K562 (cell line): ENCODE measurements at regions not wholly inside any gene's neighbourhood (a gene's known extent, or its start where the extent isn't known, plus 50 kb on each side); places are given as distances from the start of the nearest gene placed in this dataset.
"Not testable (repeated sequence)": the region's sequence is repeated elsewhere in the genome, so short reads cannot be mapped to it uniquely, and the experiment has no call there.

ENCODE experiments used
- ATAC-seq: fragments of 200-7000 bp; cut with Tn5 transposase; 3 replicates; pipeline ENCODE4 v1.9.1; 2020; ENCODE audit warnings: moderate library complexity
- BruUV-seq: library from RNA; stranded (reverse); fragments of 400-500 nt; replicated peaks from 2 replicates; lab custom pipeline; 2021; lab: Mats Ljungman, UMichigan
- CTCF ChIA-PET: fragments of 300-600 bp; formaldehyde crosslinking; extraction: SDS; loops from one replicate; lab custom pipeline; 2021; ENCODE audit warnings: low intra/inter-chr PET ratio; lab: Yijun Ruan, JAX
- POLR2A ChIA-PET: fragments of 300-600, 350-650 bp; sonication (Branson Sonifier 250); formaldehyde crosslinking; extraction: SDS; loops from one replicate; lab custom pipeline; 2021; ENCODE audit warnings: antibody characterized with exemption, inconsistent platforms; lab: Yijun Ruan, JAX
- DNase-seq, 4 experiments: peaks; one replicate each; pipeline versions ENCODE4 v3.0.0 to v3.0.0-alpha.2; 2011 to 2018; ENCODE audit warnings: low spot score in 3 of 4, mixed read lengths in 3 of 4; ENCODE audit errors: extremely low read depth in 1 of 4
- FAIRE-seq: peaks from 2 replicates; lab custom pipeline; 2011; peaks lifted over from hg19 to GRCh38; lab: Jason Lieb, UNC
- H2AFZ ChIP-seq: 2 replicates; pipeline ENCODE4 v1.6.0; 2011; ENCODE audit warnings: low read depth, low read length, control low read depth, inconsistent platforms
- H3K27ac ChIP-seq: fragments of 200-600 bp; 3 replicates; pipeline ENCODE4 v1.8.0; 2011; ENCODE audit warnings: low read depth, mild to moderate bottlenecking, control low read depth, inconsistent platforms, low read length, moderate library complexity, mixed read lengths; ENCODE audit errors: extremely low read depth
- H3K27me3 ChIP-seq, 2 experiments: fragments of 300-600 bp in 1 of 2; 2 replicates in 1 of 2; 3 replicates in 1 of 2; pipeline versions ENCODE4 v1.6.0 to v1.8.0; 2011; ENCODE audit warnings: inconsistent platforms in 2 of 2, low read length in 2 of 2, mild to moderate bottlenecking in 1 of 2, mixed read lengths in 1 of 2, moderate library complexity in 1 of 2; ENCODE audit not compliant: control insufficient read depth in 2 of 2, insufficient read depth in 2 of 2
- H3K36me3 ChIP-seq: fragments of 300-600 bp; 3 replicates; pipeline ENCODE4 v1.8.0; 2011; ENCODE audit warnings: mild to moderate bottlenecking, low read length, inconsistent platforms; ENCODE audit not compliant: control insufficient read depth, insufficient read depth
- H3K4me1 ChIP-seq, 2 experiments: fragments of 200-600 bp in 1 of 2; replicated peaks in 1 of 2; 2 replicates in 1 of 2; 3 replicates in 1 of 2; pipeline versions ENCODE4 v1.5.1 to v1.8.0; 2011; ENCODE audit warnings: inconsistent platforms in 2 of 2, low read length in 2 of 2, mild to moderate bottlenecking in 1 of 2, mixed read lengths in 1 of 2, moderate library complexity in 1 of 2; ENCODE audit not compliant: control insufficient read depth in 2 of 2, insufficient read depth in 2 of 2
- H3K4me2 ChIP-seq: 2 replicates; pipeline ENCODE4 v1.6.1; 2011; ENCODE audit warnings: low read length, control low read depth, inconsistent platforms, mixed read lengths; ENCODE audit not compliant: insufficient read depth
- H3K4me3 ChIP-seq: fragments of 200-600 bp; sonication (generic), shearing (Covaris generic); 2 replicates; pipeline ENCODE4 v1.5.1; 2016; ENCODE audit warnings: control low read depth, inconsistent platforms
- H3K79me2 ChIP-seq: fragments of 200-600 bp; 3 replicates; pipeline ENCODE4 v1.8.0; 2011; ENCODE audit warnings: low read length, inconsistent platforms; ENCODE audit not compliant: control insufficient read depth, insufficient read depth
- H3K9ac ChIP-seq, 2 experiments: 2 replicates each; pipeline versions ENCODE4 v1.6.0 to v1.6.1; 2011; ENCODE audit warnings: low read depth in 2 of 2, low read length in 2 of 2, control low read depth in 1 of 2, inconsistent platforms in 1 of 2, mild to moderate bottlenecking in 1 of 2, mixed read lengths in 1 of 2; ENCODE audit not compliant: insufficient read depth in 1 of 2
- H3K9me1 ChIP-seq: one replicate; pipeline ENCODE4 v1.6.0; 2011; ENCODE audit warnings: inconsistent platforms, mild to moderate bottlenecking, low read length, moderate library complexity; ENCODE audit not compliant: control insufficient read depth, insufficient read depth
- H3K9me3 ChIP-seq: replicated peaks from 2 replicates; pipeline ENCODE4 v1.5.1; 2011; ENCODE audit warnings: low read depth, low read length, inconsistent platforms; ENCODE audit not compliant: control insufficient read depth, insufficient read depth
- H4K20me1 ChIP-seq: replicated peaks from 2 replicates; pipeline ENCODE4 v1.6.1; 2011; ENCODE audit warnings: low read length, inconsistent platforms, mixed read lengths; ENCODE audit not compliant: control insufficient read depth, insufficient read depth
- ATF7 ChIP-seq: fragments of 450-650 bp; IDR thresholded peaks from 2 replicates; pipeline ENCODE4 v1.7.1; 2014; ENCODE audit warnings: mild to moderate bottlenecking, moderate library complexity
- COPS2 ChIP-seq: fragments of 450-650 bp; conservative IDR thresholded peaks from 2 replicates; pipeline ENCODE4 v1.6.1; 2016; ENCODE audit warnings: mild to moderate bottlenecking, moderate library complexity
- HMG20B ChIP-seq: fragments of 250-450 bp; sonication (Bioruptor Pico); IDR thresholded peaks from 2 replicates; pipeline ENCODE4 v1.5.0; 2021; ENCODE audit warnings: mild to moderate bottlenecking
- MECOM ChIP-seq: fragments of 250-450 bp; sonication (Bioruptor Pico); IDR thresholded peaks from 2 replicates; pipeline ENCODE4 v1.8.0; 2022; ENCODE audit warnings: inconsistent platforms
- RAD21 ChIP-seq, 2 experiments: fragments of 250-450 bp in 1 of 2; fragments of 450-650 bp in 1 of 2; sonication (Bioruptor Pico) in 1 of 2; formaldehyde crosslinking in 1 of 2; IDR thresholded peaks in 1 of 2; conservative IDR thresholded peaks in 1 of 2; 2 replicates each; pipeline versions ENCODE4 v1.4.0 to v1.8.0; 2020 to 2022; ENCODE audit warnings: mild to moderate bottlenecking in 2 of 2, moderate library complexity in 1 of 2
- RBM25 ChIP-seq: fragments of 200-400 bp; formaldehyde crosslinking; IDR thresholded peaks from 2 replicates; pipeline ENCODE4 v1.6.1; 2018; ENCODE audit warnings: low read length, low read depth, moderate library complexity; ENCODE audit not compliant: severe bottlenecking
- SNIP1 ChIP-seq: fragments of 450-650 bp; IDR thresholded peaks from 2 replicates; pipeline ENCODE4 v1.7.1; 2017; ENCODE audit warnings: low read depth, mild to moderate bottlenecking
- TAF9B ChIP-seq: fragments of 450-650 bp; IDR thresholded peaks from 2 replicates; pipeline ENCODE4 v1.6.1; 2018; ENCODE audit warnings: mild to moderate bottlenecking; ENCODE audit not compliant: partially characterized antibody
- WGBS: fragments of 100-300 bp; shearing (Covaris generic); methylation state at CpG from one replicate; pipeline ENCODE4 v1.1.6; 2016; ENCODE audit warnings: low coverage, mixed read lengths; ENCODE audit not compliant: insufficient coverage; ENCODE audit errors: missing lambda C conversion rate; 5-methylcytosine and 5-hydroxymethylcytosine counted together
- in situ Hi-C: fragments of 300-500 bp; cut with MboI; formaldehyde crosslinking; loops from 4 replicates; pipeline ENCODE4 v1.15.0; 2018; ENCODE audit warnings: inconsistent platforms, mixed read lengths
- intact Hi-C: fragments of 100-400 bp; cut with micrococcal nuclease; formaldehyde crosslinking; loops from 2 replicates; pipeline ENCODE4 v1.14.2; 2022

- CTCF ChIA-PET: interaction anchor here (0.6 kb wide), 1 partner anchor 344 kb away, joined by 3 read pairs; no protein-coding TSS in a partner anchor
- in situ Hi-C loops: no loop called here
- TF ChIP-seq TAF9B (no peak), RAD21 (CRISPR knock-in tag; conservative IDR thresholded peaks at IDR 0.05 in 1 of 2, IDR thresholded peaks at IDR 0.05 in 1 of 2) (peak; percentile 28 to 46; a peak in 3 of 4 replicates), RBM25 (no peak), HMG20B (no peak), COPS2 (no peak), SNIP1 (no peak), MECOM (no peak), ATF7 (no peak)
Observed at GRCh38 chr1:104132382-104132973, 382.8 kb downstream of the AMY1C start.

GRCh38 chr1:104135036-104135435, 385.3 kb downstream of the AMY1C start:
- ATAC-seq, CTCF ChIA-PET, H2AFZ ChIP-seq, H3K27ac ChIP-seq, H3K9ac ChIP-seq, H3K36me3 ChIP-seq, POLR2A ChIA-PET, intact Hi-C loops, DNase-seq, in situ Hi-C loops, H3K4me2 ChIP-seq, FAIRE-seq, H3K4me1 ChIP-seq, H3K79me2 ChIP-seq, BruUV-seq, H3K27me3 ChIP-seq, H4K20me1 ChIP-seq, H3K4me3 ChIP-seq, H3K9me1 ChIP-seq, H3K9me3 ChIP-seq: not testable (repeated sequence)
- WGBS: 0% methylated on average over 6 of the region's 6 CpGs

More at GRCh38 chr1:104132382-104132973, 382.8 kb downstream of the AMY1C start:
- Histone ChIP-seq H2AFZ (no peak overlapping the region), H3K4me1 (no peaks in the 10 kb centered on the region), H3K9ac (no peak overlapping the region), H3K9me1 (no peaks in the 10 kb centered on the region), H3K27me3 (no peaks in the 10 kb centered on the region), H4K20me1 (no peaks in the 10 kb centered on the region), H3K4me3 (no peak overlapping the region), H3K9me3 (no peaks in the 10 kb centered on the region), H3K4me2 (no peak overlapping the region), H3K36me3 (no peaks in the 10 kb centered on the region), H3K27ac (no peak overlapping the region), H3K79me2 (no peaks in the 10 kb centered on the region)
- DNase-seq (peak in 1 of 4 experiments; percentile 0), ATAC-seq (no peak), FAIRE-seq (no peak)
- intact Hi-C loops: no loop called here
- no TSS peak for BruUV-seq
- POLR2A ChIA-PET: interaction anchor here (0.7 kb wide), 1 partner anchor 278 kb away, joined by 5 read pairs; no protein-coding TSS in a partner anchor
